ENCODE measurements at regions not wholly inside any gene's neighbourhood (a gene's known extent, or its start where the extent isn't known, plus 50 kb on each side); places are given as distances from the start of the nearest gene placed in this dataset.

- peaks cover 8% of the 10 kb centered on the region for H3K4me1 Mint-ChIP-seq (ENCODE audit: unreplicated experiment)
- peaks cover 5% of the 10 kb centered on the region for H3K9me3 Mint-ChIP-seq
- no peak overlapping the region for H3K4me3 Mint-ChIP-seq
- peaks cover under 1% of the 10 kb centered on the region for H3K27me3 Mint-ChIP-seq
- H3K27ac Mint-ChIP-seq, result no peak overlapping the region
- no peaks in the 10 kb centered on the region for H3K36me3 Mint-ChIP-seq
- DNase-seq (ENCODE audit: extremely low spot score, unreplicated experiment), result no peak
- TF ChIP-seq CTCF (conservative IDR thresholded peaks at IDR 0.05), result no peak
Observed at GRCh38 chr16:73747328-73747727, 549.3 kb upstream of the PSMD7 start.

- Mint-ChIP-seq H3K27ac (no peak overlapping the region), H3K4me3 (no peak overlapping the region), H3K4me1 (ENCODE audit: unreplicated experiment) (peaks cover 8% of the 10 kb centered on the region), H3K27me3 (peaks cover 3% of the 10 kb centered on the region), H3K9me3 (peaks cover 5% of the 10 kb centered on the region), H3K36me3 (no peaks in the 10 kb centered on the region)
- TF ChIP-seq CTCF (conservative IDR thresholded peaks at IDR 0.05), result no peak
- DNase-seq (ENCODE audit: extremely low spot score, unreplicated experiment), result no peak
Observed at GRCh38 chr16:73746554-73746953, 550.1 kb upstream of the PSMD7 start.

GRCh38 chr16:73743665-73744496 lies 552.7 kb upstream of the PSMD7 start:
- peak; percentile 49 for TF ChIP-seq CTCF (conservative IDR thresholded peaks at IDR 0.05)
- DNase-seq (ENCODE audit: extremely low spot score, unreplicated experiment), result no peak
- Mint-ChIP-seq H3K27me3 (peaks cover 7% of the 10 kb centered on the region), H3K36me3 (no peaks in the 10 kb centered on the region), H3K4me1 (ENCODE audit: unreplicated experiment) (no peaks in the 10 kb centered on the region), H3K9me3 (no peaks in the 10 kb centered on the region), H3K4me3 (no peak overlapping the region), H3K27ac (no peak overlapping the region)

- H3K36me3 Mint-ChIP-seq, result peaks cover 3% of the 10 kb centered on the region
- H3K27me3 Mint-ChIP-seq, result peaks cover 13% of the 10 kb centered on the region
- TF ChIP-seq CTCF (conservative IDR thresholded peaks at IDR 0.05), result no peak
- H3K27ac Mint-ChIP-seq, result no peak overlapping the region
- H3K4me3 Mint-ChIP-seq, result no peak overlapping the region
- H3K4me1 Mint-ChIP-seq (ENCODE audit: unreplicated experiment), result peaks cover 8% of the 10 kb centered on the region
- no peaks in the 10 kb centered on the region for H3K9me3 Mint-ChIP-seq
- DNase-seq (ENCODE audit: extremely low spot score, unreplicated experiment), result no peak
Observed at GRCh38 chr16:73739049-73739769, 557.4 kb upstream of the PSMD7 start.

- no peak for TF ChIP-seq CTCF (conservative IDR thresholded peaks at IDR 0.05)
- Mint-ChIP-seq H3K4me1 (ENCODE audit: unreplicated experiment) (peaks cover 8% of the 10 kb centered on the region), H3K36me3 (peaks cover 3% of the 10 kb centered on the region), H3K9me3 (no peaks in the 10 kb centered on the region), H3K27me3 (peaks cover 13% of the 10 kb centered on the region), H3K4me3 (no peak overlapping the region), H3K27ac (no peak overlapping the region)
- no peak for DNase-seq (ENCODE audit: extremely low spot score, unreplicated experiment)
Observed at GRCh38 chr16:73738266-73738665, 558.3 kb upstream of the PSMD7 start.
